Liver (tissue), 8 donors: ENCODE measurements at regions not wholly inside any gene's neighbourhood (a gene's known extent, or its start where the extent isn't known, plus 50 kb on each side); places are given as distances from the start of the nearest gene placed in this dataset.

Experiments used
- DNase-seq: peaks from one replicate; pipeline ENCODE4 v3.0.0-alpha.2; 2017; ENCODE audit warnings: low spot score
- H3K27ac ChIP-seq, 2 donors: one replicate each; pipeline ENCODE4 v1.7.0; 2013; ENCODE audit warnings: inconsistent platforms in 2 of 2, low read length in 2 of 2, control low read depth in 1 of 2, low read depth in 1 of 2, mild to moderate bottlenecking in 1 of 2
- H3K27me3 ChIP-seq, 4 donors: one replicate each; pipeline versions ENCODE4 v1.6.1 to v1.7.0; 2013; ENCODE audit warnings: low read length in 3 of 4, inconsistent platforms in 1 of 4, mild to moderate bottlenecking in 1 of 4, moderate library complexity in 1 of 4; ENCODE audit not compliant: control insufficient read depth in 4 of 4, insufficient read depth in 4 of 4
- H3K36me3 ChIP-seq, 4 donors: one replicate each; pipeline versions ENCODE4 v1.6.1 to v1.7.0; 2013; ENCODE audit warnings: low read length in 3 of 4, mild to moderate bottlenecking in 3 of 4, low read depth in 1 of 4, moderate library complexity in 1 of 4; ENCODE audit not compliant: control insufficient read depth in 4 of 4, insufficient read depth in 3 of 4
- H3K4me1 ChIP-seq, 4 donors: one replicate each; pipeline versions ENCODE4 v1.6.1 to v1.7.0; 2013; ENCODE audit warnings: low read length in 3 of 4, mild to moderate bottlenecking in 3 of 4, moderate library complexity in 1 of 4; ENCODE audit not compliant: control insufficient read depth in 4 of 4, insufficient read depth in 4 of 4
- H3K4me3 ChIP-seq, 3 donors: one replicate each; pipeline versions ENCODE4 v1.6.1 to v1.7.0; 2013; ENCODE audit warnings: low read length in 3 of 3, control low read depth in 1 of 3, low read depth in 1 of 3, mild to moderate bottlenecking in 1 of 3
- H3K9ac ChIP-seq, 2 donors: one replicate each; pipeline ENCODE4 v1.7.0; 2013; ENCODE audit warnings: low read length in 2 of 2, mild to moderate bottlenecking in 2 of 2, moderate library complexity in 2 of 2, control low read depth in 1 of 2, low read depth in 1 of 2
- H3K9me3 ChIP-seq, 4 donors: one replicate each; pipeline versions ENCODE4 v1.6.1 to v1.7.0; 2013; ENCODE audit warnings: low read length in 3 of 4; ENCODE audit not compliant: control insufficient read depth in 4 of 4
- ATF3 ChIP-seq: IDR thresholded peaks from 2 replicates; pipeline ENCODE4 v1.6.1; 2016; ENCODE audit warnings: antibody characterized with exemption
- FOXA1 ChIP-seq: IDR thresholded peaks from 2 replicates; pipeline ENCODE4 v1.6.1; 2016; ENCODE audit warnings: antibody characterized with exemption
- FOXA2 ChIP-seq: IDR thresholded peaks from 2 replicates; pipeline ENCODE4 v1.6.1; 2016; ENCODE audit warnings: antibody characterized with exemption
- GABPA ChIP-seq, 2 donors: IDR thresholded peaks in 1 of 2; conservative IDR thresholded peaks in 1 of 2; 2 replicates each; pipeline ENCODE4 v1.6.1; 2016; ENCODE audit warnings: antibody characterized with exemption in 2 of 2, mild to moderate bottlenecking in 1 of 2, moderate library complexity in 1 of 2
- HNF4A ChIP-seq, 2 donors: conservative IDR thresholded peaks; 2 replicates each; pipeline ENCODE4 v1.6.1; 2016; ENCODE audit warnings: antibody characterized with exemption in 2 of 2, mild to moderate bottlenecking in 2 of 2
- HNF4G ChIP-seq: IDR thresholded peaks from 2 replicates; pipeline ENCODE4 v1.6.1; 2016; ENCODE audit warnings: antibody characterized with exemption
- JUND ChIP-seq, 2 donors: IDR thresholded peaks; 2 replicates each; pipeline ENCODE4 v1.6.1; 2016; ENCODE audit warnings: antibody characterized with exemption in 2 of 2
- MAX ChIP-seq: IDR thresholded peaks from 2 replicates; pipeline ENCODE4 v1.6.1; 2016; ENCODE audit warnings: antibody characterized with exemption
- NR2F2 ChIP-seq: IDR thresholded peaks from 2 replicates; pipeline ENCODE4 v1.6.1; 2016; ENCODE audit warnings: antibody characterized with exemption
- RAD21 ChIP-seq, 2 donors: IDR thresholded peaks; 2 replicates each; pipeline ENCODE4 v1.6.1; 2016; ENCODE audit warnings: antibody characterized with exemption in 2 of 2, mild to moderate bottlenecking in 2 of 2
- REST ChIP-seq: IDR thresholded peaks from 2 replicates; pipeline ENCODE4 v1.6.1; 2016; ENCODE audit warnings: antibody characterized with exemption, mild to moderate bottlenecking
- RXRA ChIP-seq, 2 donors: IDR thresholded peaks; 2 replicates each; pipeline ENCODE4 v1.6.1; 2017 to 2018; ENCODE audit warnings: antibody characterized with exemption in 2 of 2, mild to moderate bottlenecking in 1 of 2
- SP1 ChIP-seq: IDR thresholded peaks from 2 replicates; pipeline ENCODE4 v1.6.1; 2018; ENCODE audit warnings: antibody characterized with exemption, mild to moderate bottlenecking
- TAF1 ChIP-seq: conservative IDR thresholded peaks from 2 replicates; pipeline ENCODE4 v1.6.1; 2016; ENCODE audit warnings: antibody characterized with exemption, mild to moderate bottlenecking
- YY1 ChIP-seq: IDR thresholded peaks from 2 replicates; pipeline ENCODE4 v1.6.1; 2016; ENCODE audit warnings: antibody characterized with exemption, mild to moderate bottlenecking
- WGBS: extraction: QIAGEN DNeasy Blood & Tissue Kit; methylation state at CpG from one replicate; pipeline ENCODE4 v1.1.7; 2013; 5-methylcytosine and 5-hydroxymethylcytosine counted together
- TF ChIP-seq, protein P1 (sequence below): fragments of 150-350 bp; IDR thresholded peaks from 2 replicates; pipeline ENCODE4 v1.5.1; 2017; ENCODE audit warnings: improper control_type of control experiment, low read depth, low read length; ENCODE audit not compliant: missing input control
- TF ChIP-seq, protein P2 (sequence below): IDR thresholded peaks from 2 replicates; pipeline ENCODE4 v1.6.1; 2016; ENCODE audit warnings: antibody characterized with exemption
- donor health status: healthy.
- donor health status: healthy.
- donor health status: healthy.
- donor health status: healthy.
- donor health status: healthy.

DNA sequence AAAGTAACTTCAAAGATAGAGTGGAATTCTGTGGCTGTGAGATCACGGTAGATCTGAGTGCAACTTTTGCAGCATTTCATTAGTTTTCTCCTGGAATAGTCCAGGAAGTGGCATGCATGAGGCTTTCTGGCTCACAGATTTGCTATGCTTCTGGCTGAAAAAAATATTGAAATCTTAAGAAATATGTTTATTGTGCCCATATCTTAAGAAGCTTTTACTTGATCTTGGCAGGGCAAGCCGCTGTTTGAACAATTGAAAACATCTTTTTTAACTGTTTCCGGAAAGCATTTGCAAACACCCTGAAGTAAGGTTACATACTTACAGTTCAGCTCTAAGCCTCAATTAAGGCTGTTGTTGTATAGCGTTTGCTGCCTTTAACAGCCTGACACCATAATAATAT lies 135.7 kb upstream of the GDNF start:
- no peak for DNase-seq
- Histone ChIP-seq H3K4me3 (no peak overlapping the region), H3K4me1 (no peaks in the 10 kb centered on the region), H3K9ac (no peak overlapping the region), H3K27me3 (no peaks in the 10 kb centered on the region), H3K9me3 (peaks cover 0 to 2% (median under 1%) of the 10 kb centered on the region in 4 donors), H3K27ac (no peak overlapping the region), H3K36me3 (no peaks in the 10 kb centered on the region)
- TF ChIP-seq FOXA2 (no peak), FOXA1 (no peak), GABPA (IDR thresholded peaks at IDR 0.05 in 1 of 2, conservative IDR thresholded peaks at IDR 0.05 in 1 of 2) (no peak), MAX (no peak), YY1 (no peak), RXRA (IDR thresholded peaks at IDR 0.05) (no peak), HNF4G (no peak), RAD21 (IDR thresholded peaks at IDR 0.05) (no peak)
- TF ChIP-seq, protein P1, sequence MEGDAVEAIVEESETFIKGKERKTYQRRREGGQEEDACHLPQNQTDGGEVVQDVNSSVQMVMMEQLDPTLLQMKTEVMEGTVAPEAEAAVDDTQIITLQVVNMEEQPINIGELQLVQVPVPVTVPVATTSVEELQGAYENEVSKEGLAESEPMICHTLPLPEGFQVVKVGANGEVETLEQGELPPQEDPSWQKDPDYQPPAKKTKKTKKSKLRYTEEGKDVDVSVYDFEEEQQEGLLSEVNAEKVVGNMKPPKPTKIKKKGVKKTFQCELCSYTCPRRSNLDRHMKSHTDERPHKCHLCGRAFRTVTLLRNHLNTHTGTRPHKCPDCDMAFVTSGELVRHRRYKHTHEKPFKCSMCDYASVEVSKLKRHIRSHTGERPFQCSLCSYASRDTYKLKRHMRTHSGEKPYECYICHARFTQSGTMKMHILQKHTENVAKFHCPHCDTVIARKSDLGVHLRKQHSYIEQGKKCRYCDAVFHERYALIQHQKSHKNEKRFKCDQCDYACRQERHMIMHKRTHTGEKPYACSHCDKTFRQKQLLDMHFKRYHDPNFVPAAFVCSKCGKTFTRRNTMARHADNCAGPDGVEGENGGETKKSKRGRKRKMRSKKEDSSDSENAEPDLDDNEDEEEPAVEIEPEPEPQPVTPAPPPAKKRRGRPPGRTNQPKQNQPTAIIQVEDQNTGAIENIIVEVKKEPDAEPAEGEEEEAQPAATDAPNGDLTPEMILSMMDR, result no peak
- 80% methylated on average over 4 of the region's 4 CpGs for WGBS

DNA sequence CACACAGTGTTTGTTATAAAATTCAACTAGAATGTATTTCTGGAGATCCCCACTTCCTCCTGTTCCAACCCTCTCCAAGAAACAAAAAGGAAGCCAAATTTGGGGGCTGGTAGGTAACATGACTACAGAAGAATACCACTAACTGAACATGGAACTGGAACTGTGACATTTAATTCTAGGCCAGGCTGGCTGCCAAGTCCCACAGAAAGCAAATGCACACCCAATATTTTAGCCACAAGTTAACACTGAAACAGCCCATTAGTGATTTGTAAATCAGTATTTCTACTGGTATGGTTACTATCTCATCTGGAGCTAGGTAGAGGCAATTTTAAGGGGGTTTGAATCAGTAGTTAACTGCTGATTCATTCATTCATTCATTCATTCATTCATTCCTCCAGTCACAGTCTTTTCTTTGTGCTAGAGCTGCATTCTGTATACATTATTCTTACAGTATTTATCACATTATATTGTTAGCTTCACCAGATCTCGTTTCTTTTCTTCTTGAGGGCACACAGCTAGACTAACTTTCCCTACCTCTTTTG lies 131.7 kb upstream of the GDNF start:
- H3K27ac ChIP-seq, result no peak overlapping the region
- H3K4me1 ChIP-seq, result no peaks in the 10 kb centered on the region
- H3K36me3 ChIP-seq, result no peaks in the 10 kb centered on the region
- no peak overlapping the region for H3K9ac ChIP-seq
- TF ChIP-seq RAD21 (IDR thresholded peaks at IDR 0.05), result no peak
- no peak for TF ChIP-seq NR2F2
- no peak for TF ChIP-seq RXRA (IDR thresholded peaks at IDR 0.05)
- no peak for TF ChIP-seq REST
- no peak for TF ChIP-seq FOXA1
- no peak for TF ChIP-seq HNF4G
- TF ChIP-seq SP1, result no peak
- DNase-seq, result no peak
- no peaks in the 10 kb centered on the region for H3K9me3 ChIP-seq
- no peaks in the 10 kb centered on the region for H3K27me3 ChIP-seq
- H3K4me3 ChIP-seq, result no peak overlapping the region
- 83% methylated on average over 1 of the region's 1 CpG for WGBS

DNA sequence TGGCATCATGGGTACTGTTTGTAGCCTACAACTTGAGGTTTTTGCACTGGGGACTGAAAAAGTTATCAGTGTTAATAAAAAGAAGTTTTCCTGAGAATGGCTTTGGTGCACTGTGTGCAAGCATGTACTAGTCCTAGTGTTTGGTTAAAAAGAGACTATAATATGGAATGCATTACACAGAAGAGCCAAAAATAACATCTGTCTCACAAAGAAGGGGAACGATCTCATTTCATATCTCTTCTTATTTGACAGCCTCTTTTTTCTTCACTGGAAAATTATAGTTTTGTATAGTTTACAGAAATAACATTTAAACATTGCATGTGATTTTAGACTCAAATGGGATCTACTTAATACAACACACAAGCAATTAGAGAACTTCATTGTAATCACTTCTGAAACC lies 127.0 kb upstream of the GDNF start:
- no peak overlapping the region for H3K27ac ChIP-seq
- H3K4me1 ChIP-seq, result no peaks in the 10 kb centered on the region
- no peak overlapping the region for H3K4me3 ChIP-seq
- no peak overlapping the region for H3K9ac ChIP-seq
- no peaks in the 10 kb centered on the region for H3K36me3 ChIP-seq
- no peaks in the 10 kb centered on the region for H3K27me3 ChIP-seq
- H3K9me3 ChIP-seq, result no peaks in the 10 kb centered on the region
- DNase-seq, result no peak
- 74% methylated on average over 1 of the region's 1 CpG for WGBS
- TF ChIP-seq HNF4A (conservative IDR thresholded peaks at IDR 0.05) (no peak), FOXA1 (no peak), NR2F2 (no peak), ATF3 (no peak), TAF1 (no peak), HNF4G (no peak), MAX (no peak), SP1 (no peak), GABPA (IDR thresholded peaks at IDR 0.05 in 1 of 2, conservative IDR thresholded peaks at IDR 0.05 in 1 of 2) (no peak), JUND (IDR thresholded peaks at IDR 0.05) (no peak), RAD21 (IDR thresholded peaks at IDR 0.05) (no peak), YY1 (no peak), FOXA2 (no peak)
- TF ChIP-seq, protein P2, sequence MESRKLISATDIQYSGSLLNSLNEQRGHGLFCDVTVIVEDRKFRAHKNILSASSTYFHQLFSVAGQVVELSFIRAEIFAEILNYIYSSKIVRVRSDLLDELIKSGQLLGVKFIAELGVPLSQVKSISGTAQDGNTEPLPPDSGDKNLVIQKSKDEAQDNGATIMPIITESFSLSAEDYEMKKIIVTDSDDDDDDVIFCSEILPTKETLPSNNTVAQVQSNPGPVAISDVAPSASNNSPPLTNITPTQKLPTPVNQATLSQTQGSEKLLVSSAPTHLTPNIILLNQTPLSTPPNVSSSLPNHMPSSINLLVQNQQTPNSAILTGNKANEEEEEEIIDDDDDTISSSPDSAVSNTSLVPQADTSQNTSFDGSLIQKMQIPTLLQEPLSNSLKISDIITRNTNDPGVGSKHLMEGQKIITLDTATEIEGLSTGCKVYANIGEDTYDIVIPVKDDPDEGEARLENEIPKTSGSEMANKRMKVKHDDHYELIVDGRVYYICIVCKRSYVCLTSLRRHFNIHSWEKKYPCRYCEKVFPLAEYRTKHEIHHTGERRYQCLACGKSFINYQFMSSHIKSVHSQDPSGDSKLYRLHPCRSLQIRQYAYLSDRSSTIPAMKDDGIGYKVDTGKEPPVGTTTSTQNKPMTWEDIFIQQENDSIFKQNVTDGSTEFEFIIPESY, result no peak
